HCT116 (cell line): ENCODE measurements at regions not wholly inside any gene's neighbourhood (a gene's known extent, or its start where the extent isn't known, plus 50 kb on each side); places are given as distances from the start of the nearest gene placed in this dataset.

Source experiments
- ATAC-seq: fragments of 200-7000 bp; cut with Tn5 transposase; 2 replicates; pipeline ENCODE4 v1.9.1; 2020; ENCODE audit warnings: mild to moderate bottlenecking, moderate library complexity
- BruUV-seq: library from RNA; stranded (reverse); fragments of 400-500 nt; replicated peaks from 2 replicates; lab custom pipeline; 2021; lab: Mats Ljungman, UMichigan
- CTCF ChIA-PET: fragments of 300-600 bp; sonication (Branson Sonifier 250); formaldehyde crosslinking; loops from one replicate; lab custom pipeline; 2021; ENCODE audit warnings: antibody characterized with exemption; lab: Charles Lee
- POLR2A ChIA-PET: fragments of 300-600, 350-600 bp; sonication (Branson Sonifier 250); formaldehyde crosslinking; loops from one replicate; lab custom pipeline; 2021; ENCODE audit warnings: antibody characterized with exemption; lab: Charles Lee
- RAD21 ChIA-PET, 2 experiments: fragments of 300-600 bp; sonication (Branson Sonifier 250); formaldehyde crosslinking; loops; one replicate each; lab custom pipeline; 2023; ENCODE audit warnings: low total read pairs in 2 of 2; ENCODE audit not compliant: uncharacterized antibody in 2 of 2, unreplicated experiment in 2 of 2, low non-redundant PET in 1 of 2; lab: Charles Lee
- DNase-seq: peaks from one replicate; pipeline ENCODE4 v3.0.0-alpha.2; 2010; ENCODE audit warnings: low read depth, low spot score
- H2AFZ ChIP-seq: fragments of 200-600 bp; shearing (Covaris generic), sonication (generic); 2 replicates; pipeline ENCODE4 v1.6.1; 2017; ENCODE audit warnings: low read depth, mixed run types, mixed read lengths, antibody characterized with exemption, low read length; ENCODE audit not compliant: poor library complexity, severe bottlenecking
- H3K27ac ChIP-seq: 2 replicates; pipeline ENCODE4 v1.5.1; 2012; ENCODE audit warnings: low read depth, low read length
- H3K27me3 ChIP-seq: fragments of 200-600 bp; sonication (generic); 2 replicates; pipeline ENCODE4 v1.6.1; 2016; ENCODE audit warnings: mixed run types, low read length, mixed read lengths; ENCODE audit not compliant: insufficient read depth
- H3K36me3 ChIP-seq, 2 experiments: fragments of 200-500 bp in 1 of 2; fragments of 200-600 bp in 1 of 2; sonication (Bioruptor generic) in 1 of 2; sonication (generic) in 1 of 2; 2 replicates each; pipeline versions ENCODE4 v1.5.1 to v1.6.1; 2014 to 2016; ENCODE audit warnings: low read length in 2 of 2, inconsistent platforms in 1 of 2, mixed read lengths in 1 of 2, mixed run types in 1 of 2; ENCODE audit not compliant: insufficient read depth in 2 of 2, control insufficient read depth in 1 of 2
- H3K4me1 ChIP-seq, 2 experiments: fragments of 200-600 bp in 1 of 2; sonication (generic) in 1 of 2; 2 replicates each; pipeline versions ENCODE4 v1.5.1 to v1.6.1; 2012 to 2017; ENCODE audit warnings: low read length in 2 of 2, inconsistent platforms in 1 of 2, mild to moderate bottlenecking in 1 of 2, mixed read lengths in 1 of 2, mixed run types in 1 of 2, moderate library complexity in 1 of 2; ENCODE audit not compliant: insufficient read depth in 2 of 2, control insufficient read depth in 1 of 2
- H3K4me2 ChIP-seq: fragments of 200-600 bp; sonication (generic); 2 replicates; pipeline ENCODE4 v1.6.1; 2017; ENCODE audit warnings: mixed run types, low read length, mixed read lengths
- H3K4me3 ChIP-seq, 2 experiments: fragments of 200-600 bp in 1 of 2; sonication (generic) in 1 of 2; replicated peaks in 1 of 2; 2 replicates each; pipeline ENCODE4 v1.5.1; 2011 to 2016; ENCODE audit warnings: low read length in 2 of 2, control low read depth in 1 of 2, low read depth in 1 of 2, mild to moderate bottlenecking in 1 of 2, mixed read lengths in 1 of 2, mixed run types in 1 of 2
- H3K79me2 ChIP-seq: fragments of 200-600 bp; sonication (generic); 2 replicates; pipeline ENCODE4 v1.6.1; 2017; ENCODE audit warnings: mild to moderate bottlenecking, mixed run types, low read length, moderate library complexity, mixed read lengths; ENCODE audit not compliant: insufficient read depth
- H3K9ac ChIP-seq: fragments of 200-600 bp; sonication (generic); 2 replicates; pipeline ENCODE4 v1.6.1; 2016; ENCODE audit warnings: low read length, mixed read lengths
- H3K9me2 ChIP-seq: fragments of 200-600 bp; sonication (generic), shearing (Covaris generic); 2 replicates; pipeline ENCODE4 v1.6.1; 2017; ENCODE audit warnings: mixed run types, mild to moderate bottlenecking, moderate library complexity; ENCODE audit not compliant: insufficient read depth
- H3K9me3 ChIP-seq, 2 experiments: fragments of 200-500 bp in 1 of 2; fragments of 200-600 bp in 1 of 2; sonication (Bioruptor generic) in 1 of 2; sonication (generic) in 1 of 2; 2 replicates each; pipeline ENCODE4 v1.6.1; 2014 to 2017; ENCODE audit warnings: low read length in 2 of 2, mixed read lengths in 2 of 2, inconsistent platforms in 1 of 2, low read depth in 1 of 2, mild to moderate bottlenecking in 1 of 2, mixed run types in 1 of 2, moderate library complexity in 1 of 2; ENCODE audit not compliant: control insufficient read depth in 1 of 2, insufficient read depth in 1 of 2
- H4K20me1 ChIP-seq: fragments of 200-600 bp; sonication (generic), shearing (Covaris generic); 2 replicates; pipeline ENCODE4 v1.6.1; 2017; ENCODE audit warnings: mixed run types, mild to moderate bottlenecking, moderate library complexity; ENCODE audit not compliant: insufficient read depth
- CBX3 ChIP-seq: IDR thresholded peaks from 2 replicates; pipeline ENCODE4 v1.6.1; 2012; ENCODE audit warnings: low read depth
- ELF1 ChIP-seq: IDR thresholded peaks from 2 replicates; pipeline ENCODE4 v1.6.1; 2012; ENCODE audit warnings: low read depth, borderline replicate concordance
- EZH2 ChIP-seq: fragments of 200-600 bp; sonication (generic); IDR thresholded peaks from 2 replicates; pipeline ENCODE4 v1.6.1; 2017; ENCODE audit warnings: antibody characterized with exemption, mixed run types
- FOSL1 ChIP-seq: IDR thresholded peaks from 2 replicates; pipeline ENCODE4 v1.6.1; 2012; ENCODE audit warnings: low read depth
- JUND ChIP-seq: IDR thresholded peaks from 2 replicates; pipeline ENCODE4 v1.6.1; 2012
- POLR2A ChIP-seq: IDR thresholded peaks from 2 replicates; pipeline ENCODE4 v1.7.0; 2011; ENCODE audit warnings: borderline replicate concordance; ENCODE audit not compliant: insufficient read depth, insufficient read length; ENCODE audit errors: extremely low read depth
- POLR2AphosphoS5 ChIP-seq: IDR thresholded peaks from 2 replicates; pipeline ENCODE4 v1.6.1; 2011; ENCODE audit warnings: mild to moderate bottlenecking, low read depth, low read length, moderate library complexity
- RAD21 ChIP-seq: IDR thresholded peaks from 2 replicates; pipeline ENCODE4 v1.6.1; 2012; ENCODE audit warnings: low read depth, mild to moderate bottlenecking
- SIN3A ChIP-seq: IDR thresholded peaks from 2 replicates; pipeline ENCODE4 v1.6.1; 2012; ENCODE audit warnings: low read depth
- SP1 ChIP-seq: IDR thresholded peaks from 2 replicates; pipeline ENCODE4 v1.6.1; 2012; ENCODE audit warnings: low read depth
- SRF ChIP-seq: IDR thresholded peaks from 2 replicates; pipeline ENCODE4 v1.6.1; 2012; ENCODE audit warnings: low read depth
- ZFX ChIP-seq: fragments of 450-650 bp; IDR thresholded peaks from 2 replicates; pipeline ENCODE4 v1.6.1; 2017
- ZNF274 ChIP-seq: fragments of 200-500 bp; sonication (Bioruptor generic); IDR thresholded peaks from 2 replicates; pipeline ENCODE4 v1.6.1; 2014; ENCODE audit warnings: mild to moderate bottlenecking, low read depth, low read length, inconsistent platforms
- intact Hi-C: fragments of 100-400 bp; cut with micrococcal nuclease; formaldehyde crosslinking; loops from 2 replicates; pipeline ENCODE4 v1.10.0; 2022
- TF ChIP-seq, protein P1 (sequence below): IDR thresholded peaks from 2 replicates; pipeline ENCODE4 v1.6.1; 2012
- TF ChIP-seq, protein P2 (sequence below): IDR thresholded peaks from 2 replicates; pipeline ENCODE4 v1.6.1; 2012; ENCODE audit warnings: low read depth
- TF ChIP-seq, protein P3 (sequence below): IDR thresholded peaks from 2 replicates; pipeline ENCODE4 v1.6.1; 2012

DNA sequence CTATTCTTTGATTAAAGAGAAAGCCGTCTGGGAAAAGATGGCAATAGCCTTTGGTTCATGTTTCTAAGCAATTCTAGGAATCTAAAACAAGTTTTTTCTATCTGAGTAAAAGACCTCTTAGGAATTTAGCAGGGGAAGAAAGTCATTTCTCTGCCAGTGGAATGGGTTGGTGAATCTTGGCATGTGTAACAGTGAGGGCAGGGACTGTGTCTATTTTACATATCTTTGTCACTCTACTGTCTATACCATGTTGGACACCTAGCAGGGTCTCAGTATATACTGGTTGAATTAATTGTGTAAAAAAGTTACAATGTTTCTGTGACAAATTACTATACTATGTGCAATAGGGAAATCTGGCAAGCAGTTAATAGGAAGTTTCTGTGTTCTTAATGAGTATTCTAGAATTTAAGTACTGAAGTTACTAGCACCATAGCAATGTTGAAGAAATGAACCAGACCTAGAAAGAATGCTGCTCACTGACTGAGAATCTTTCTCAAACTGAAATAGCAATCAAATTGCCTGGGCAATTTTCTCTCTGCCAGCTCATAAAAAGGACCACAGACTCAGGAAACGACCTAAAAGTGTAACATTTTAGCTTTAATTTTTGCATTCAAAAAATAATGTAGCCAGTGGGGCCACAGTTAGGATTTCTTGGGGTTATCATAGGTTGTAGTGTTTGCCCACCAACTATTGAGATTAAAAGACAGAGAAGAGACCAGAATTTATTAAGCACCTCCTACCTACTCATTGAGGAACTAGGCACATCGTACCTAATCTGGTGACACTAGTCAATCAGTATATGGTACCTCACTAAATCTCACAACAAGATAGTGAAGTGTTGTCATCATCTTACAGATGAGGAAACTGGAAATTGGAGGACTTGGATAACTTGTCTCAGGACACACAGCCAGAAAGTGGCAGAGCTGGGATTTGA, 56.2 kb upstream of the LEKR1 start:
- Histone ChIP-seq H4K20me1 (no peaks in the 10 kb centered on the region), H3K27ac (no peak overlapping the region), H2AFZ (no peak overlapping the region), H3K4me1 (peaks cover 0 to 16% of the 10 kb centered on the region in 2 experiments; a peak in 2 of 4 replicates), H3K9ac (no peak overlapping the region), H3K79me2 (no peaks in the 10 kb centered on the region), H3K4me3 (no peak overlapping the region), H3K9me2 (no peaks in the 10 kb centered on the region), H3K36me3 (no peaks in the 10 kb centered on the region), H3K9me3 (no peaks in the 10 kb centered on the region), H3K27me3 (no peaks in the 10 kb centered on the region), H3K4me2 (no peak overlapping the region)
- ChIA-PET CTCF (no interaction called here), RAD21 (no interaction called here), POLR2A (no interaction called here)
- intact Hi-C loops: no loop called here
- DNase-seq: no peak
- no TSS peak for BruUV-seq
- TF ChIP-seq CBX3: no peak
- no peak for TF ChIP-seq SRF
- no peak for TF ChIP-seq EZH2
- no peak for TF ChIP-seq JUND
- ATAC-seq: no peak

DNA sequence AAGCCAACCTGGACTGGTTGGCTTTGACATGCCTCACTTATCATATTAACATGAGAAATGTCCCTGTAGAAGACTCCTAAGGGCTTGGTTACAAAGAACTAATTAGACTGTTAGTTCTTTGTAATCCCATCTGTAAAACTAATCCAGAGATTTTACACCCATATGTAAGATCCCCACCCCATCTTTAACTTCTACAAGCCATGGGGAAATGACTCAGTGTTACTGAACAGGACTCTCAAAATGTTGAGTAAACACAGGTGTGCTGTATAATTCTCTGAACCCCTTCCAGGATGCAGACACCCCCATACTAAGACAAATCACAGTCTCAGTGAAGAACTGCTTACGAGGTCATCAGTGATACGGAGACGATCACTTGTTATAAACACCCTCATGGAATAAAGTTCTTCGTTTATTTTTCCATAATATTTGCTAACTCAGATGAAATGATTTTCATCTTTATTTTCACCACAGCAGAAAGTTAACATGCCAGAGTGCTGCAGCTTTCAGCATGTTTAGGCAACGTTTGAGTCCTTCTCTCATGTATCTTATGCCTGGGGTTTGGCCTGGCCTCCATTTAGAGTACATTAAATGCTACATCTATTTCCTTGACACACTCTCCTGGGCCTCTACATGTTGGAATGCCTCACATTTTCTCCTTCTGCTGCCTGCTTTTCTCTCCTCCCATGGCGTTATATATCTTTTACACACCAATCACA, 55.3 kb upstream of the LEKR1 start:
- H3K27ac ChIP-seq: no peak overlapping the region
- H3K4me2 ChIP-seq: no peak overlapping the region
- no peaks in the 10 kb centered on the region for H3K9me2 ChIP-seq
- RAD21 ChIA-PET: no interaction called here
- no peaks in the 10 kb centered on the region for H3K27me3 ChIP-seq
- intact Hi-C loops: no loop called here
- H3K79me2 ChIP-seq: no peaks in the 10 kb centered on the region
- DNase-seq (no peak), ATAC-seq (no peak)
- POLR2A ChIA-PET: no interaction called here
- H4K20me1 ChIP-seq: no peaks in the 10 kb centered on the region
- H3K4me3 ChIP-seq: no peak overlapping the region
- H2AFZ ChIP-seq: no peak overlapping the region
- H3K36me3 ChIP-seq: no peaks in the 10 kb centered on the region
- BruUV-seq: no TSS peak
- CTCF ChIA-PET: no interaction called here
- H3K9ac ChIP-seq: no peak overlapping the region
- no peaks in the 10 kb centered on the region for H3K9me3 ChIP-seq
- peaks cover 0 to 12% of the 10 kb centered on the region in 2 experiments; a peak in 2 of 4 replicates for H3K4me1 ChIP-seq
- no peak for TF ChIP-seq ZFX
- TF ChIP-seq CBX3: no peak
- TF ChIP-seq SP1: no peak
- TF ChIP-seq, protein P1, sequence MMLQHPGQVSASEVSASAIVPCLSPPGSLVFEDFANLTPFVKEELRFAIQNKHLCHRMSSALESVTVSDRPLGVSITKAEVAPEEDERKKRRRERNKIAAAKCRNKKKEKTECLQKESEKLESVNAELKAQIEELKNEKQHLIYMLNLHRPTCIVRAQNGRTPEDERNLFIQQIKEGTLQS: no peak
- TF ChIP-seq, protein P2, sequence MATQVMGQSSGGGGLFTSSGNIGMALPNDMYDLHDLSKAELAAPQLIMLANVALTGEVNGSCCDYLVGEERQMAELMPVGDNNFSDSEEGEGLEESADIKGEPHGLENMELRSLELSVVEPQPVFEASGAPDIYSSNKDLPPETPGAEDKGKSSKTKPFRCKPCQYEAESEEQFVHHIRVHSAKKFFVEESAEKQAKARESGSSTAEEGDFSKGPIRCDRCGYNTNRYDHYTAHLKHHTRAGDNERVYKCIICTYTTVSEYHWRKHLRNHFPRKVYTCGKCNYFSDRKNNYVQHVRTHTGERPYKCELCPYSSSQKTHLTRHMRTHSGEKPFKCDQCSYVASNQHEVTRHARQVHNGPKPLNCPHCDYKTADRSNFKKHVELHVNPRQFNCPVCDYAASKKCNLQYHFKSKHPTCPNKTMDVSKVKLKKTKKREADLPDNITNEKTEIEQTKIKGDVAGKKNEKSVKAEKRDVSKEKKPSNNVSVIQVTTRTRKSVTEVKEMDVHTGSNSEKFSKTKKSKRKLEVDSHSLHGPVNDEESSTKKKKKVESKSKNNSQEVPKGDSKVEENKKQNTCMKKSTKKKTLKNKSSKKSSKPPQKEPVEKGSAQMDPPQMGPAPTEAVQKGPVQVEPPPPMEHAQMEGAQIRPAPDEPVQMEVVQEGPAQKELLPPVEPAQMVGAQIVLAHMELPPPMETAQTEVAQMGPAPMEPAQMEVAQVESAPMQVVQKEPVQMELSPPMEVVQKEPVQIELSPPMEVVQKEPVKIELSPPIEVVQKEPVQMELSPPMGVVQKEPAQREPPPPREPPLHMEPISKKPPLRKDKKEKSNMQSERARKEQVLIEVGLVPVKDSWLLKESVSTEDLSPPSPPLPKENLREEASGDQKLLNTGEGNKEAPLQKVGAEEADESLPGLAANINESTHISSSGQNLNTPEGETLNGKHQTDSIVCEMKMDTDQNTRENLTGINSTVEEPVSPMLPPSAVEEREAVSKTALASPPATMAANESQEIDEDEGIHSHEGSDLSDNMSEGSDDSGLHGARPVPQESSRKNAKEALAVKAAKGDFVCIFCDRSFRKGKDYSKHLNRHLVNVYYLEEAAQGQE: no peak
- no peak for TF ChIP-seq SRF
- no peak for TF ChIP-seq SIN3A
- TF ChIP-seq, protein P3, sequence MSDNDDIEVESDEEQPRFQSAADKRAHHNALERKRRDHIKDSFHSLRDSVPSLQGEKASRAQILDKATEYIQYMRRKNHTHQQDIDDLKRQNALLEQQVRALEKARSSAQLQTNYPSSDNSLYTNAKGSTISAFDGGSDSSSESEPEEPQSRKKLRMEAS: no peak
- TF ChIP-seq EZH2: no peak
- no peak for TF ChIP-seq ELF1
- TF ChIP-seq POLR2A: no peak
- TF ChIP-seq POLR2AphosphoS5: no peak
- TF ChIP-seq RAD21: no peak
- no peak for TF ChIP-seq FOSL1
- TF ChIP-seq ZNF274: no peak
